HepG2 (cell line): ENCODE measurements at regions not wholly inside any gene's neighbourhood (a gene's known extent, or its start where the extent isn't known, plus 50 kb on each side); places are given as distances from the start of the nearest gene placed in this dataset.

ENCODE experiments used
- ATAC-seq: fragments of 200-7000 bp; cut with Tn5 transposase; 3 replicates; pipeline ENCODE4 v1.9.1; 2020; ENCODE audit warnings: mild to moderate bottlenecking, moderate library complexity
- BruUV-seq: library from RNA; stranded (reverse); fragments of 400-500 nt; replicated peaks from 2 replicates; lab custom pipeline; 2021; lab: Mats Ljungman, UMichigan
- CTCF ChIA-PET: fragments of 300-600 bp; formaldehyde crosslinking; extraction: SDS; loops from one replicate; lab custom pipeline; 2021; ENCODE audit warnings: low total read pairs, inconsistent platforms, low intra/inter-chr PET ratio; lab: Yijun Ruan, JAX
- POLR2A ChIA-PET: fragments of 350-600 bp; sonication (Branson Sonifier 250); formaldehyde crosslinking; loops from one replicate; lab custom pipeline; 2020; ENCODE audit warnings: antibody characterized with exemption, inconsistent platforms; lab: Yijun Ruan, JAX
- DNase-seq: peaks from one replicate; pipeline ENCODE4 v3.0.0-alpha.2; 2015; ENCODE audit warnings: low spot score
- FAIRE-seq: peaks from 3 replicates; lab custom pipeline; 2011; peaks lifted over from hg19 to GRCh38; lab: Jason Lieb, UNC
- H2AFZ ChIP-seq: one replicate; pipeline ENCODE4 v1.6.1; 2011; ENCODE audit warnings: low read length, inconsistent platforms
- H3K27ac ChIP-seq: fragments of 300-600 bp; 3 replicates; pipeline ENCODE4 v1.8.0; 2011; ENCODE audit warnings: mixed run types, mild to moderate bottlenecking, mixed read lengths, low read length, inconsistent platforms; ENCODE audit not compliant: insufficient read depth; ENCODE audit errors: extremely low read length
- H3K27me3 ChIP-seq, 2 experiments: fragments of 200-600 bp in 1 of 2; 2 replicates in 1 of 2; 3 replicates in 1 of 2; pipeline versions ENCODE4 v1.6.0 to v1.8.0; 2011; ENCODE audit warnings: low read length in 2 of 2, mild to moderate bottlenecking in 2 of 2, moderate library complexity in 2 of 2, inconsistent platforms in 1 of 2; ENCODE audit not compliant: insufficient read depth in 2 of 2, control insufficient read depth in 1 of 2
- H3K36me3 ChIP-seq, 2 experiments: fragments of 200-600 bp in 1 of 2; replicated peaks in 1 of 2; 2 replicates in 1 of 2; 3 replicates in 1 of 2; pipeline versions ENCODE4 v1.5.1 to v1.8.0; 2011; ENCODE audit warnings: low read length in 2 of 2, inconsistent platforms in 1 of 2; ENCODE audit not compliant: insufficient read depth in 2 of 2, control insufficient read depth in 1 of 2
- H3K4me1 ChIP-seq: 2 replicates; pipeline ENCODE4 v1.5.1; 2012; ENCODE audit warnings: low read length, inconsistent platforms; ENCODE audit not compliant: insufficient read depth
- H3K4me2 ChIP-seq: 2 replicates; pipeline ENCODE4 v1.6.0; 2011; ENCODE audit warnings: low read depth, low read length, inconsistent platforms
- H3K4me3 ChIP-seq, 3 experiments: fragments of 200-600 bp in 1 of 3; sonication (generic), shearing (Covaris generic) in 1 of 3; replicated peaks in 1 of 3; 2 replicates each; pipeline ENCODE4 v1.5.1; 2011 to 2016; ENCODE audit warnings: low read length in 3 of 3, inconsistent platforms in 2 of 3, low read depth in 2 of 3, mild to moderate bottlenecking in 2 of 3, control low read depth in 1 of 3, mixed read lengths in 1 of 3; ENCODE audit not compliant: insufficient read depth in 1 of 3
- H3K79me2 ChIP-seq: one replicate; pipeline ENCODE4 v1.6.1; 2011; ENCODE audit warnings: low read length, inconsistent platforms; ENCODE audit not compliant: insufficient read depth
- H3K9ac ChIP-seq: 2 replicates; pipeline ENCODE4 v1.6.0; 2011; ENCODE audit warnings: mild to moderate bottlenecking, low read depth, low read length, inconsistent platforms; ENCODE audit not compliant: insufficient read depth
- H3K9me3 ChIP-seq: 2 replicates; pipeline ENCODE4 v1.5.1; 2012; ENCODE audit warnings: mild to moderate bottlenecking, low read length
- H4K20me1 ChIP-seq: 2 replicates; pipeline ENCODE4 v1.6.0; 2011; ENCODE audit warnings: inconsistent platforms, mild to moderate bottlenecking, low read length, moderate library complexity; ENCODE audit not compliant: insufficient read depth
- CC2D1A ChIP-seq: sonication (generic); formaldehyde crosslinking; IDR thresholded peaks from 2 replicates; pipeline ENCODE4 v1.8.1; 2023; ENCODE audit warnings: mild to moderate bottlenecking, missing genetic modification reagents
- HMGXB3 ChIP-seq: sonication (generic); formaldehyde crosslinking; IDR thresholded peaks from 2 replicates; pipeline ENCODE4 v1.4.0; 2020; ENCODE audit warnings: missing genetic modification reagents, borderline replicate concordance
- KAT2B ChIP-seq: fragments of 150-350 bp; IDR thresholded peaks from 2 replicates; pipeline ENCODE4 v1.6.1; 2014; ENCODE audit warnings: low read depth, low read length, borderline replicate concordance
- MED8 ChIP-seq: sonication (generic); formaldehyde crosslinking; IDR thresholded peaks from 2 replicates; pipeline ENCODE4 v1.8.1; 2023; ENCODE audit warnings: mild to moderate bottlenecking, missing genetic modification reagents; ENCODE audit not compliant: insufficient replicate concordance
- RBFOX2 ChIP-seq: fragments of 200-400 bp; formaldehyde crosslinking; IDR thresholded peaks from 2 replicates; pipeline ENCODE4 v1.6.1; 2017; ENCODE audit warnings: low read depth, mild to moderate bottlenecking, low read length
- REXO4 ChIP-seq: sonication (generic); formaldehyde crosslinking; IDR thresholded peaks from 2 replicates; pipeline ENCODE4 v1.8.0; 2022; ENCODE audit warnings: missing genetic modification reagents, mild to moderate bottlenecking, borderline replicate concordance
- WIZ ChIP-seq: sonication (generic); formaldehyde crosslinking; IDR thresholded peaks from 2 replicates; pipeline ENCODE4 v1.5.1; 2020; ENCODE audit warnings: mild to moderate bottlenecking, missing genetic modification reagents
- ZNF33B ChIP-seq: sonication (generic); formaldehyde crosslinking; IDR thresholded peaks from 2 replicates; pipeline ENCODE4 v1.5.1; 2020; ENCODE audit warnings: mild to moderate bottlenecking, missing genetic modification reagents
- ZNF660 ChIP-seq: sonication (generic); formaldehyde crosslinking; IDR thresholded peaks from 2 replicates; pipeline ENCODE4 v1.5.1; 2020; ENCODE audit warnings: mild to moderate bottlenecking, low read depth, missing genetic modification reagents, borderline replicate concordance
- ZNF670 ChIP-seq: sonication (generic); formaldehyde crosslinking; IDR thresholded peaks from 2 replicates; pipeline ENCODE4 v1.8.0; 2022; ENCODE audit warnings: mild to moderate bottlenecking, missing genetic modification reagents, borderline replicate concordance
- ZNF83 ChIP-seq: sonication (generic); formaldehyde crosslinking; IDR thresholded peaks from 2 replicates; pipeline ENCODE4 v1.4.0; 2020; ENCODE audit warnings: missing genetic modification reagents, mild to moderate bottlenecking, borderline replicate concordance
- WGBS: methylation state at CpG from one replicate; pipeline ENCODE4 v1.1.6; 2017; ENCODE audit warnings: low lambda C conversion rate; 5-methylcytosine and 5-hydroxymethylcytosine counted together
- in situ Hi-C: cut with HindIII; loops from 2 replicates; pipeline ENCODE4 v1.10.0; 2017; ENCODE audit warnings: low pct_unique_long_range_greater_than_20kb; ENCODE audit not compliant: extremely low pct_ligation_motif_present
- intact Hi-C: fragments of 100-400 bp; cut with micrococcal nuclease; formaldehyde crosslinking; loops from one replicate; pipeline ENCODE4 v1.10.0; 2022; ENCODE audit not compliant: unreplicated experiment
- TF ChIP-seq, protein P1 (sequence below): IDR thresholded peaks from 2 replicates; pipeline ENCODE4 v1.6.1; 2016; ENCODE audit warnings: low read depth, control low read depth

DNA sequence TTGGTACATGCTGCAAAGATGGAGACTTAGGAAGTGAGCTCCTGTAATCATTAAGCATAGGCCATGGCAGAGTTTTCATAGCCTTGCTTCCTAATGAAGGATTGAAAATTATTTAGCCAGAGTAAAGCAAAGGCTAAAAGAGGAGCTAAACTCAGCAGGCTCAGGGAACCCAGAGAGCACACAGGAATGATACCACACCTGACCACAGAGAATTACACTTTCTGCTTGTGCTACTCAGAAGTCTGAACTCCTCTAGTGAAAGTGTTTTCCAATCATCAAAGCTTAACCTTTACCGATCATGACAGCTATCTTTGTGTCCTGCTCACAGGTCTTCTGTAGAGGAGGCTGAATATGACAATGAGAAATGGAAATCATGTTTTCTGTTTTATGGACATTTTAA, 347.7 kb downstream of the OTUD1 start:
- no peak overlapping the region for H2AFZ ChIP-seq
- H3K27ac ChIP-seq = no peak overlapping the region
- H3K79me2 ChIP-seq = no peaks in the 10 kb centered on the region
- 4% methylated on average over 1 of the region's 1 CpG for WGBS
- no peaks in the 10 kb centered on the region for H3K9me3 ChIP-seq
- no peaks in the 10 kb centered on the region for H3K27me3 ChIP-seq
- H3K36me3 ChIP-seq = no peaks in the 10 kb centered on the region
- DNase-seq = no peak
- in situ Hi-C loops (no loop called here), intact Hi-C loops (no loop called here)
- CTCF ChIA-PET = no interaction called here
- no peak for ATAC-seq
- no peak overlapping the region for H3K4me3 ChIP-seq
- no peak overlapping the region for H3K4me2 ChIP-seq
- H3K4me1 ChIP-seq = no peaks in the 10 kb centered on the region
- no peak overlapping the region for H3K9ac ChIP-seq
- H4K20me1 ChIP-seq = no peaks in the 10 kb centered on the region
- BruUV-seq = no TSS peak
- FAIRE-seq = no peak
- POLR2A ChIA-PET = no interaction called here
- TF ChIP-seq, protein P1, sequence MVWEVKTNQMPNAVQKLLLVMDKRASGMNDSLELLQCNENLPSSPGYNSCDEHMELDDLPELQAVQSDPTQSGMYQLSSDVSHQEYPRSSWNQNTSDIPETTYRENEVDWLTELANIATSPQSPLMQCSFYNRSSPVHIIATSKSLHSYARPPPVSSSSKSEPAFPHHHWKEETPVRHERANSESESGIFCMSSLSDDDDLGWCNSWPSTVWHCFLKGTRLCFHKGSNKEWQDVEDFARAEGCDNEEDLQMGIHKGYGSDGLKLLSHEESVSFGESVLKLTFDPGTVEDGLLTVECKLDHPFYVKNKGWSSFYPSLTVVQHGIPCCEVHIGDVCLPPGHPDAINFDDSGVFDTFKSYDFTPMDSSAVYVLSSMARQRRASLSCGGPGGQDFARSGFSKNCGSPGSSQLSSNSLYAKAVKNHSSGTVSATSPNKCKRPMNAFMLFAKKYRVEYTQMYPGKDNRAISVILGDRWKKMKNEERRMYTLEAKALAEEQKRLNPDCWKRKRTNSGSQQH (CRISPR knock-in tag) = no peak
- TF ChIP-seq KAT2B (no peak), ZNF670 (CRISPR knock-in tag) (no peak), ZNF660 (CRISPR knock-in tag) (no peak)

GRCh38 chr10:23793577-23793976, 354.7 kb downstream of the OTUD1 start:
- Histone ChIP-seq H4K20me1 (no peaks in the 10 kb centered on the region), H2AFZ (no peak overlapping the region), H3K4me1 (no peaks in the 10 kb centered on the region), H3K4me3 (no peak overlapping the region), H3K27me3 (no peaks in the 10 kb centered on the region), H3K9me3 (no peaks in the 10 kb centered on the region), H3K27ac (no peak overlapping the region), H3K9ac (no peak overlapping the region), H3K79me2 (no peaks in the 10 kb centered on the region), H3K4me2 (no peak overlapping the region), H3K36me3 (no peaks in the 10 kb centered on the region)
- in situ Hi-C loops = no loop called here
- DNase-seq (no peak), FAIRE-seq (no peak), ATAC-seq (no peak)
- BruUV-seq = no TSS peak
- intact Hi-C loops = no loop called here
- ChIA-PET CTCF (no interaction called here), POLR2A (no interaction called here)
- 3% methylated on average over 4 of the region's 4 CpGs for WGBS
- no peak for TF ChIP-seq MED8 (CRISPR knock-in tag)
- TF ChIP-seq ZNF83 (CRISPR knock-in tag) = no peak
- TF ChIP-seq HMGXB3 (CRISPR knock-in tag) = no peak
- TF ChIP-seq WIZ = no peak
- TF ChIP-seq CC2D1A (CRISPR knock-in tag) = no peak
- TF ChIP-seq REXO4 = no peak
- no peak for TF ChIP-seq RBFOX2
- no peak for TF ChIP-seq ZNF33B (CRISPR knock-in tag)
